Endothelial cell of umbilical vein (primary cell): ENCODE measurements at regions not wholly inside any gene's neighbourhood (a gene's known extent, or its start where the extent isn't known, plus 50 kb on each side); places are given as distances from the start of the nearest gene placed in this dataset.

Experiments
- BruUV-seq: library from RNA; stranded (reverse); fragments of 400-500 nt; replicated peaks from 2 replicates; lab custom pipeline; 2021; lab: Mats Ljungman, UMichigan
- CTCF ChIA-PET: fragments of 300-600, 350-600 bp; sonication (Branson Sonifier 250); formaldehyde crosslinking; loops from one replicate; lab custom pipeline; 2021; ENCODE audit warnings: antibody characterized with exemption, inconsistent platforms; lab: Charles Lee
- POLR2A ChIA-PET: fragments of 300-600, 350-600 bp; sonication (Branson Sonifier 250); formaldehyde crosslinking; loops from one replicate; lab custom pipeline; 2021; ENCODE audit warnings: antibody characterized with exemption, inconsistent platforms; lab: Charles Lee
- DNase-seq: peaks from one replicate; pipeline ENCODE4 v3.0.0-alpha.2; 2011; ENCODE audit warnings: low read depth, low spot score
- FAIRE-seq: peaks from 2 replicates; lab custom pipeline; 2011; peaks lifted over from hg19 to GRCh38; lab: Jason Lieb, UNC
- H2AFZ ChIP-seq: 2 replicates; pipeline ENCODE4 v1.6.0; 2012; ENCODE audit warnings: low read depth, low read length, control low read depth, inconsistent platforms
- H3K27ac ChIP-seq: 2 replicates; pipeline ENCODE4 v1.5.1; 2011; ENCODE audit warnings: low read depth, mild to moderate bottlenecking, control low read depth, low read length, moderate library complexity; ENCODE audit not compliant: insufficient read depth
- H3K27me3 ChIP-seq, 2 experiments: 2 replicates each; pipeline versions ENCODE4 v1.6.0 to v1.6.1; 2011; ENCODE audit warnings: low read length in 2 of 2, mixed read lengths in 1 of 2; ENCODE audit not compliant: control insufficient read depth in 2 of 2, insufficient read depth in 2 of 2
- H3K36me3 ChIP-seq, 2 experiments: 2 replicates in 1 of 2; 3 replicates in 1 of 2; pipeline ENCODE4 v1.5.1; 2011; ENCODE audit warnings: low read length in 2 of 2, mild to moderate bottlenecking in 1 of 2, moderate library complexity in 1 of 2; ENCODE audit not compliant: control insufficient read depth in 2 of 2, insufficient read depth in 2 of 2; ENCODE audit errors: extremely low read depth in 1 of 2
- H3K4me1 ChIP-seq: 3 replicates; pipeline ENCODE4 v1.5.1; 2011; ENCODE audit warnings: mild to moderate bottlenecking, low read length; ENCODE audit not compliant: control insufficient read depth, insufficient read depth; ENCODE audit errors: extremely low read depth
- H3K4me2 ChIP-seq: 2 replicates; pipeline ENCODE4 v1.6.1; 2011; ENCODE audit warnings: low read length, control low read depth, mixed read lengths; ENCODE audit not compliant: insufficient read depth
- H3K4me3 ChIP-seq, 3 experiments: fragments of 200-600 bp in 1 of 3; sonication (generic), shearing (Covaris generic) in 1 of 3; replicated peaks in 1 of 3; 2 replicates each; pipeline ENCODE4 v1.5.1; 2011 to 2016; ENCODE audit warnings: control low read depth in 3 of 3, low read length in 3 of 3, mild to moderate bottlenecking in 2 of 3, inconsistent platforms in 1 of 3, low read depth in 1 of 3, moderate library complexity in 1 of 3; ENCODE audit not compliant: insufficient read depth in 1 of 3
- H3K79me2 ChIP-seq: 2 replicates; pipeline ENCODE4 v1.6.0; 2012; ENCODE audit warnings: low read length, inconsistent platforms; ENCODE audit not compliant: control insufficient read depth, insufficient read depth
- H3K9ac ChIP-seq: replicated peaks from 2 replicates; pipeline ENCODE3; 2011; ENCODE audit warnings: low read length, control low read depth; ENCODE audit not compliant: insufficient read depth; ENCODE audit errors: extremely low read depth
- H3K9me1 ChIP-seq: replicated peaks from 3 replicates; pipeline ENCODE4 v1.6.0; 2011; ENCODE audit warnings: mild to moderate bottlenecking, low read length; ENCODE audit not compliant: control insufficient read depth, insufficient read depth; ENCODE audit errors: extremely low read depth
- H3K9me3 ChIP-seq: replicated peaks from 2 replicates; pipeline ENCODE4 v1.5.1; 2012; ENCODE audit warnings: low read length, inconsistent platforms; ENCODE audit not compliant: control insufficient read depth, insufficient read depth
- H4K20me1 ChIP-seq: replicated peaks from 2 replicates; pipeline ENCODE3; 2011; ENCODE audit warnings: mild to moderate bottlenecking, low read length; ENCODE audit not compliant: control insufficient read depth, insufficient read depth; ENCODE audit errors: extremely low read depth
- CTCF ChIP-seq, 2 donors: IDR thresholded peaks; 1 replicate in 1 of 2; 2 replicates in 1 of 2; pipeline ENCODE4 v1.5.1; 2011; ENCODE audit warnings: low read length in 2 of 2, mild to moderate bottlenecking in 2 of 2, moderate library complexity in 2 of 2, control low read depth in 1 of 2, inconsistent platforms in 1 of 2, low read depth in 1 of 2; ENCODE audit not compliant: insufficient read depth in 1 of 2; ENCODE audit errors: extremely low read depth in 1 of 2
- EZH2 ChIP-seq: IDR thresholded peaks from 2 replicates; pipeline ENCODE4 v1.6.1; 2012; ENCODE audit warnings: borderline replicate concordance, low read depth, mild to moderate bottlenecking, moderate library complexity, low read length, inconsistent platforms; ENCODE audit not compliant: severe bottlenecking
- FOS ChIP-seq: IDR thresholded peaks from 2 replicates; pipeline ENCODE4 v1.6.1; 2011; ENCODE audit warnings: mild to moderate bottlenecking, low read length, moderate library complexity, borderline replicate concordance; ENCODE audit not compliant: insufficient read depth
- GATA2 ChIP-seq: IDR thresholded peaks from 2 replicates; pipeline ENCODE4 v1.7.0; 2011; ENCODE audit warnings: low read depth, mild to moderate bottlenecking, moderate library complexity, mixed read lengths, low read length; ENCODE audit not compliant: insufficient read length, insufficient read depth
- JUN ChIP-seq: IDR thresholded peaks from 2 replicates; pipeline ENCODE4 v1.6.1; 2011; ENCODE audit warnings: borderline replicate concordance, low read depth; ENCODE audit not compliant: insufficient read length, insufficient read depth
- MAX ChIP-seq: IDR thresholded peaks from 2 replicates; pipeline ENCODE4 v1.6.1; 2011; ENCODE audit not compliant: insufficient read depth, insufficient read length
- MYC ChIP-seq: IDR thresholded peaks from one replicate; pipeline ENCODE4 v1.6.1; 2011; ENCODE audit warnings: mild to moderate bottlenecking, low read depth, low read length
- POLR2A ChIP-seq: IDR thresholded peaks from 2 replicates; pipeline ENCODE4 v1.6.1; 2012; ENCODE audit warnings: low read depth, mild to moderate bottlenecking, control low read depth, low read length
- POLR2AphosphoS5 ChIP-seq: IDR thresholded peaks from 2 replicates; pipeline ENCODE4 v1.6.1; 2012; ENCODE audit warnings: low read depth, mild to moderate bottlenecking, control low read depth, low read length, moderate library complexity; ENCODE audit not compliant: insufficient read depth
- dilution Hi-C: fragments of 300-500 bp; cut with MboI; formaldehyde crosslinking; loops from one replicate; pipeline ENCODE4 v1.15.0; 2019; ENCODE audit warnings: low sequenced_read_pairs; ENCODE audit not compliant: extremely low pct_ligation_motif_present
- intact Hi-C: fragments of 100-400 bp; cut with micrococcal nuclease; formaldehyde crosslinking; loops from one replicate; pipeline ENCODE4 v1.10.0; 2022

- dilution Hi-C loops (no loop called here), intact Hi-C loops (no loop called here)
- Histone ChIP-seq H3K9me3 (no peaks in the 10 kb centered on the region), H3K4me1 (no peaks in the 10 kb centered on the region), H3K27me3 (peaks cover 79 to 83% of the 10 kb centered on the region in 2 experiments), H3K4me3 (no peak overlapping the region), H4K20me1 (no peaks in the 10 kb centered on the region), H3K9me1 (no peaks in the 10 kb centered on the region), H3K79me2 (no peaks in the 10 kb centered on the region), H3K4me2 (no peak overlapping the region), H3K36me3 (no peaks in the 10 kb centered on the region), H3K27ac (no peak overlapping the region), H3K9ac (no peak overlapping the region), H2AFZ (no peak overlapping the region)
- CTCF ChIA-PET: interaction anchor here (1.2 to 2.0 kb wide), 2 partner anchors 8 to 91 kb away, joined by 4 to 9 read pairs; no protein-coding TSS in a partner anchor
- TF ChIP-seq MAX (no peak), FOS (no peak), MYC (no peak), POLR2AphosphoS5 (no peak), POLR2A (no peak), JUN (no peak), CTCF (IDR thresholded peaks at IDR 0.05; ENCODE audit: extremely low read depth in 1 of 2, insufficient read depth in 1 of 2, low read depth in 1 of 2, low read length in 2 of 2) (no peak), GATA2 (no peak), EZH2 (no peak)
- FAIRE-seq: no peak
- BruUV-seq: no TSS peak
- DNase-seq: no peak
- POLR2A ChIA-PET: no interaction called here
Observed at GRCh38 chr17:49906531-49907136, 58.8 kb upstream of the TAC4 start.
